Stimulated activated naive CD8-positive, alpha-beta T cell treated with anti-CD3 and anti-CD28 coated beads, Interleukin-15, amount 100 ng/mL, for 72 hours (primary cell): ENCODE measurements at regions not wholly inside any gene's neighbourhood (a gene's known extent, or its start where the extent isn't known, plus 50 kb on each side); places are given as distances from the start of the nearest gene placed in this dataset.

ENCODE experiments used
- ATAC-seq: fragments of 150-1000 bp; cut with Tn5 transposase; 2 replicates; pipeline ENCODE4 v1.10.0; 2021; ENCODE audit warnings: mild to moderate bottlenecking, moderate library complexity
- DNase-seq, 2 donors: peaks; one replicate each; pipeline ENCODE4 v3.0.0; 2021 to 2022
- H3K27ac Mint-ChIP-seq, 2 donors: one replicate each; pipeline ENCODE4 v1.8.0; 2022; ENCODE audit warnings: mild to moderate bottlenecking in 2 of 2, mixed read lengths in 2 of 2, moderate library complexity in 2 of 2
- H3K27me3 Mint-ChIP-seq: one replicate; pipeline ENCODE4 v1.8.0; 2022; ENCODE audit warnings: mixed read lengths
- H3K4me1 Mint-ChIP-seq: one replicate; pipeline ENCODE4 v1.8.0; 2022; ENCODE audit warnings: mild to moderate bottlenecking, mixed read lengths
- H3K4me3 Mint-ChIP-seq, 2 donors: one replicate each; pipeline ENCODE4 v1.8.0; 2022; ENCODE audit warnings: mild to moderate bottlenecking in 2 of 2, mixed read lengths in 2 of 2, moderate library complexity in 1 of 2
- H3K9me3 Mint-ChIP-seq, 2 donors: one replicate each; pipeline ENCODE4 v1.8.0; 2022; ENCODE audit warnings: mixed read lengths in 2 of 2

GRCh38 chr14:56514663-56515371, 64.8 kb upstream of the TMEM260 start:
- peak; percentile 7 to 19 for DNase-seq
- Mint-ChIP-seq H3K4me1 (peaks cover 10% of the 10 kb centered on the region), H3K4me3 (no peak overlapping the region), H3K27me3 (peaks cover 29% of the 10 kb centered on the region), H3K9me3 (peaks cover 0 to 6% of the 10 kb centered on the region in 2 donors), H3K27ac (no peak overlapping the region)
- peak; percentile 72 for ATAC-seq

DNA sequence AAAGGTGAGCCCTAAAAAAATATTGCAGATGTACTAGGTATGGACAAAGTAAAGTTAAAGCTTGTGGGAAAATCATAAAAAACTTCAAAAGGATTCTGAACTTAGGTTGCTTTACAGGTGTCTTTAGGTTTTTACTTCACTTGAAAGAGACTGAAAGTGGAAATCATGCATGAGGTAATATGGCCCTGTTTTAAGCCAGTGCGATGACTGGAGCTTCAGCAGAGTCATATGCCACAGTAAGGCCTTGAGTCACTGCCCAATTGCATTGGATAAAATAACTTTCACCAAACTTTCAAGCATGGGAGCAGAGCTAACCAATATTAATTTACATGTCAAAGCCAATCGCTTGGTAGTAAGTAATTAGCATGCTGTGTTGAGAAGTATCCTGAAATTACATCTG, 63.9 kb upstream of the TMEM260 start:
- DNase-seq (no peak), ATAC-seq (no peak)
- Mint-ChIP-seq H3K27me3 (peaks cover 31% of the 10 kb centered on the region), H3K4me1 (peaks cover 10% of the 10 kb centered on the region), H3K4me3 (no peak overlapping the region), H3K9me3 (peaks cover 0 to 6% of the 10 kb centered on the region in 2 donors), H3K27ac (no peak overlapping the region)

- no peak overlapping the region for H3K4me3 Mint-ChIP-seq
- H3K27me3 Mint-ChIP-seq: peaks cover 42% of the 10 kb centered on the region
Measured at GRCh38 chr14:56522403-56522802, 57.2 kb upstream of the TMEM260 start.

GRCh38 chr14:56524971-56525677, 54.5 kb upstream of the TMEM260 start:
- no peak for ATAC-seq
- no peaks in the 10 kb centered on the region for H3K9me3 Mint-ChIP-seq
- no peak for DNase-seq
- peaks cover 24% of the 10 kb centered on the region for H3K27me3 Mint-ChIP-seq
- no peaks in the 10 kb centered on the region for H3K4me1 Mint-ChIP-seq
- H3K4me3 Mint-ChIP-seq: no peak overlapping the region
- H3K27ac Mint-ChIP-seq: no peak overlapping the region

More at GRCh38 chr14:56522403-56522802, 57.2 kb upstream of the TMEM260 start:
- H3K27ac Mint-ChIP-seq: no peak overlapping the region
- H3K9me3 Mint-ChIP-seq: no peaks in the 10 kb centered on the region
- no peaks in the 10 kb centered on the region for H3K4me1 Mint-ChIP-seq
- no peak for ATAC-seq
- DNase-seq: no peak

GRCh38 chr14:56528927-56529326, 50.7 kb upstream of the TMEM260 start:
- no peak overlapping the region for H3K4me3 Mint-ChIP-seq
- ATAC-seq (no peak), DNase-seq (no peak)
- no peaks in the 10 kb centered on the region for H3K4me1 Mint-ChIP-seq
- no peak overlapping the region for H3K27ac Mint-ChIP-seq
- H3K27me3 Mint-ChIP-seq: peaks cover 20% of the 10 kb centered on the region
- H3K9me3 Mint-ChIP-seq: no peaks in the 10 kb centered on the region
